ENCODE measurements at regions not wholly inside any gene's neighbourhood (a gene's known extent, or its start where the extent isn't known, plus 50 kb on each side); places are given as distances from the start of the nearest gene placed in this dataset.
"Not testable (repeated sequence)": the region's sequence is repeated elsewhere in the genome, so short reads cannot be mapped to it uniquely, and the experiment has no call there.

GRCh38 chr15:46892621-46893160 lies 824.6 kb upstream of the SEMA6D start:
- FAIRE-seq = no peak

- FAIRE-seq = no peak
Observed at GRCh38 chr15:46894644-46895043, 822.7 kb upstream of the SEMA6D start.

- FAIRE-seq = no peak
Observed at GRCh38 chr15:46897266-46897665, 820.0 kb upstream of the SEMA6D start.

- no peak for FAIRE-seq
Observed at GRCh38 chr15:46901001-46901400, 816.3 kb upstream of the SEMA6D start.

GRCh38 chr15:46917721-46918252 lies 799.5 kb upstream of the SEMA6D start:
- FAIRE-seq = no peak

GRCh38 chr15:46918462-46919140 lies 798.7 kb upstream of the SEMA6D start:
- FAIRE-seq = no peak

GRCh38 chr15:46921891-46922290 lies 795.4 kb upstream of the SEMA6D start:
- FAIRE-seq = no peak

GRCh38 chr15:46930426-46930825 lies 786.9 kb upstream of the SEMA6D start:
- FAIRE-seq = no peak

- no peak for FAIRE-seq
Observed at GRCh38 chr15:46933332-46933731, 784.0 kb upstream of the SEMA6D start.

GRCh38 chr15:46934851-46935250 lies 782.5 kb upstream of the SEMA6D start:
- no peak for FAIRE-seq

- FAIRE-seq = no peak
Observed at GRCh38 chr15:46938169-46938568, 779.1 kb upstream of the SEMA6D start.

GRCh38 chr15:46941241-46941640 lies 776.1 kb upstream of the SEMA6D start:
- FAIRE-seq = no peak

GRCh38 chr15:46946953-46947352 lies 770.4 kb upstream of the SEMA6D start:
- FAIRE-seq = no peak

- FAIRE-seq = no peak
Observed at GRCh38 chr15:46955576-46955975, 761.7 kb upstream of the SEMA6D start.

- FAIRE-seq = no peak
Observed at GRCh38 chr15:46956456-46956855, 760.8 kb upstream of the SEMA6D start.

GRCh38 chr15:46956881-46957280 lies 760.4 kb upstream of the SEMA6D start:
- no peak for FAIRE-seq

GRCh38 chr15:46960581-46960980 lies 756.7 kb upstream of the SEMA6D start:
- no peak for FAIRE-seq

GRCh38 chr15:46961795-46962194 lies 755.5 kb upstream of the SEMA6D start:
- no peak for FAIRE-seq

GRCh38 chr15:46988055-46988454 lies 729.2 kb upstream of the SEMA6D start:
- FAIRE-seq = not testable (repeated sequence)

GRCh38 chr15:46996359-46996758 lies 720.9 kb upstream of the SEMA6D start:
- FAIRE-seq = no peak

GRCh38 chr15:46997501-46997900 lies 719.8 kb upstream of the SEMA6D start:
- FAIRE-seq = no peak

- no peak for FAIRE-seq
Observed at GRCh38 chr15:47003568-47003967, 713.7 kb upstream of the SEMA6D start.

GRCh38 chr15:47013446-47013845 lies 703.9 kb upstream of the SEMA6D start:
- FAIRE-seq = no peak

GRCh38 chr15:47027322-47027946 lies 689.9 kb upstream of the SEMA6D start:
- no peak for FAIRE-seq

Data from A204.1 (cell line).